ENCODE measurements at regions not wholly inside any gene's neighbourhood (a gene's known extent, or its start where the extent isn't known, plus 50 kb on each side); places are given as distances from the start of the nearest gene placed in this dataset.

DNA sequence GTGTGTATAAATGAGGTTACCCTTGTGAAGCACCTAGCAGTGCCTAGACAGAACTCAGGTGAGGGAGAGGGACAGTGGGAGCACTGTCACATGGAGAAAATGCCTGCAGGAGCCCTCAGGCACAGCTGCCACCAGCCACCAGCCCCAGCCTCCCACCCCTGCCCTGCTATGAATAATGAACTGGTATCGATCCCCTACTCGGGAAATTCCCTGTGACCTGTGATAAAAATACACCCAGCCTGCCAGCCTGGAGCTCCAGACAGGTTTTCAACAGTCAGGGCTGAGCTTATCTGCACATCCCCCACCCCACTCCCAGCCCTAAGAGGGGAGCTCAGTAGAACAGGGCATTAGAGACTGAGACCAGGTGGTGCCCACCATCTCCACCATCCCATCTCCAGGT is 159.6 kb upstream of the PJA1 start:
- Mint-ChIP-seq H3K9me3 (no peaks in the 10 kb centered on the region), H3K4me1 (ENCODE audit: low read depth) (no peaks in the 10 kb centered on the region), H3K27me3 (ENCODE audit: low read depth) (peaks cover 18% of the 10 kb centered on the region), H3K4me3 (no peak overlapping the region), H3K36me3 (ENCODE audit: insufficient read depth in 2 of 2) (no peaks in the 10 kb centered on the region), H3K27ac (no peak overlapping the region)
- ATAC-seq (replicated peaks in 1 of 2) = no peak
- no peak for DNase-seq

DNA sequence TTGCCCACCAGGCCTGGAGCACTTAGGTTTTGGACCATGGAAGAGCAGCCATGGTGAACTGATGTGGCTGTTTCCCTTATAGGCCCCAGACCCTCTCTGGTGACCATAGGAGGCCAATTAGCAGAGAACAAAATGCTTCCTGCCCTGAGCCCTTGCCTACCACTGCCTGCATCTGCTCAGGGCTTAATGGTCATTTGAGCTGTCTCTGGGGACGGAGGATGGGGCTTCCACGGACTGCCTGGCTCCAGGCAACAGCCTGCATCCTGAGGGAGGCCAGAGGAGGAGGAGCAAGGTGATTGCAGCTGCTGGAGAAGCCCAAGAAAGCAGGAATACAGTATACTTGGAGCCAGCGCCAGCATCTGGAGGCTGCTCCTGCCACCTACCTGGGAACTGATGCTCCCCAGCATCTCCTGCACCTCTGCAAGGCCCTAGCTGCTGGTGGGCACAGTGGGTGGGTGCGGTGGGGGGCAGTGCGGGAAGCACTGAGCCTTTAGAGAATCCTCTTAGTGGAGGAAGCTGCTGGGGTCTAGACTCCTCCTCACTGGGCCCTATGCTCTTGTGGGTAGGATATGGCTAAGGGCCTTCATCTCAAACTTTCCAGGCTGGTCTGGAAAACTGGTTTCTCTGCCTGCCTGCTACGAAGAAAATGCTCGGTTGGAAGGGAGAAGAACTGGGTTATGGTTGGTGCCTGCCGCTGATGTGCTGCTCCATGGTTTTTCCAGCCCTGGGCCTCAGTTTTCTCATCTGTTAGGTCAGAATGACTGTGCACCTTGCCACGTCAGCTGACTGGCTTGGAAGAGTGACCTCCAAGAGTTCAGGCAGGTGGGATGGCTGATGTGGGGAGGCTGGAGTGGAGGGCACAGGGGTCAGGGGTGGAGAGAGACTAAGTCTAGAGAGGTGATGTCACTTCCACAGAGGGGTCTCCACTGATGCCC is 158.8 kb upstream of the PJA1 start:
- Mint-ChIP-seq H3K27me3 (ENCODE audit: low read depth) (peaks cover 18% of the 10 kb centered on the region), H3K27ac (no peak overlapping the region), H3K4me3 (no peak overlapping the region), H3K9me3 (no peaks in the 10 kb centered on the region), H3K4me1 (ENCODE audit: low read depth) (no peaks in the 10 kb centered on the region), H3K36me3 (ENCODE audit: insufficient read depth in 2 of 2) (no peaks in the 10 kb centered on the region)
- DNase-seq (no peak), ATAC-seq (replicated peaks in 1 of 2) (no peak)

DNA sequence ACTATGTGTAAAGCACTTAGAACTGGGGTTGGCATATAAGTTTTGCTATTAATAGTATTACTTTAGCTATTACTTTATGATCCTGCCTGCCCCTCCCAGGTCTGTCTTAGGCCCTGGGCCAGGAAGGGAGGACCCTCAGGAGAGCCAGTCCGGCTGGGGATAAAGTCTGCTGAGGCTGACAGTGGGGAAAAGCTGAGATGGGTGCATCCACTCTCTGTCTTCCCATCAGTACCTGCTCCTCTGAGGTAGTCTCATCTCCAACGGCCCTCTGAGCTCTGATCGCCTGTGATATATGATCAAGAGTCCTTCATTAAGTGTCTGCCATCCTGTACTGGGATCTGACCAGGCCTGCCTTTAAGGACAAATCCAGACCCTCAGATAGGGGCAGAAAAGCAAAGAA is 156.5 kb upstream of the PJA1 start:
- Mint-ChIP-seq H3K4me3 (no peak overlapping the region), H3K9me3 (no peaks in the 10 kb centered on the region)
- ATAC-seq (replicated peaks in 1 of 2) = no peak

DNA sequence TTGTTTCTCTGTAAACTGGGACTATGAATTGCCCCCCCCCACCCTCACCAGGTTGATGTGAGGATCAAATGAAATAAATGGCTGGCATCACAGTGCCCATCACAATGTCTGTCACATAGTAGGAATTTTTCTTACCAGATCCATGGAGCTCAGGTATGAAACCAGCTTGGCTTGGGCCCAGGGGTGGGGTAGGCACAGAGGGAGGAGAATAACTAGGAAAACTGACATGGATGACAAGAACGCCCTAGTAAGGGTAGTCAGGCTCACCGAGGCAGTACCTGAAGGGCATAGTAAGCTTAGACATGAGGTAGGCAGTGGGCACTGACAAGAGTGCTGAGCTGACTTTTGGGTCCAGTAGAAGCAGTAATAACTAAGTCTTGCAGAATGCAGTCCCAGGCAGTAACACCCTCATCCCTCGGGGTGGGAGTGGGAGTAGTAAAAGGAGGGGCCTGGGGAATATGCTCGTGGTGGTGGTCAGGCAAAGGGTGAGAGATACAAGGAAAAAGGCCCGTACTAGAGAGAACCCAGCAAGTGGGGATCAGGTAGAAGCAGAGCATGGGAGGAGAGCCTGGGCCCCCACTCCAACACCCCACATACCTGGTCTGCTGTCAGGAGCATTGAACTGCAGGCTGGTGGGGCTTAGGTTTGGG is 155.9 kb upstream of the PJA1 start:
- no peaks in the 10 kb centered on the region for H3K4me1 Mint-ChIP-seq (ENCODE audit: low read depth)
- no peak for ATAC-seq (replicated peaks in 1 of 2)
- H3K9me3 Mint-ChIP-seq = no peaks in the 10 kb centered on the region
- H3K4me3 Mint-ChIP-seq = no peak overlapping the region
- H3K27me3 Mint-ChIP-seq (ENCODE audit: low read depth) = peaks cover 6% of the 10 kb centered on the region
- H3K36me3 Mint-ChIP-seq (ENCODE audit: insufficient read depth in 2 of 2) = no peaks in the 10 kb centered on the region
- no peak overlapping the region for H3K27ac Mint-ChIP-seq
- DNase-seq = no peak

More for the DNA sequence above, 156.5 kb upstream of the PJA1 start:
- H3K4me1 Mint-ChIP-seq (ENCODE audit: low read depth) = no peaks in the 10 kb centered on the region
- peaks cover 6% of the 10 kb centered on the region for H3K27me3 Mint-ChIP-seq (ENCODE audit: low read depth)
- no peak for DNase-seq
- no peaks in the 10 kb centered on the region for H3K36me3 Mint-ChIP-seq (ENCODE audit: insufficient read depth in 2 of 2)
- H3K27ac Mint-ChIP-seq = no peak overlapping the region

DNA sequence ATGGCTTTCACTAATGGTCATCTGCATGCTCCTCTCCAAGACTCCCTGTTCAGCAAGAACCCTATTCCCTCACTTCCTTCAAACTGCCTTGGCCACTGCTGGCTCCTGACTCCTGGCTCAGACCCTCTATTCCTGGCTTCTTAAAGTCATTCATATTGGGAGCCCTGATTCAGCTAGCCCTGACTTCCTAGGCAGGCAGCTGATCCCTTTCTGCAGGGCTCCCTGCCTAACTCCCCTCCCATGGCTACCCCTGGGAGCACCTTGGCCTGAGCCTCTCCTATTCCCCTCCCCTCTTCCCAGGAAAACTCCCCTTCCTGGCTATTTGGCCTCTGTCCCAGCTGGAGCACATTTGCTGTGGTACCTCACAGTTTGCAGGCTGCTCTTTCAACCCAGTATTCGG is 154.9 kb upstream of the PJA1 start:
- ATAC-seq (replicated peaks in 1 of 2) = no peak
- Mint-ChIP-seq H3K4me3 (no peak overlapping the region), H3K27me3 (ENCODE audit: low read depth) (no peaks in the 10 kb centered on the region), H3K36me3 (ENCODE audit: insufficient read depth in 2 of 2) (no peaks in the 10 kb centered on the region), H3K4me1 (ENCODE audit: low read depth) (no peaks in the 10 kb centered on the region), H3K27ac (no peak overlapping the region), H3K9me3 (no peaks in the 10 kb centered on the region)
- no peak for DNase-seq

DNA sequence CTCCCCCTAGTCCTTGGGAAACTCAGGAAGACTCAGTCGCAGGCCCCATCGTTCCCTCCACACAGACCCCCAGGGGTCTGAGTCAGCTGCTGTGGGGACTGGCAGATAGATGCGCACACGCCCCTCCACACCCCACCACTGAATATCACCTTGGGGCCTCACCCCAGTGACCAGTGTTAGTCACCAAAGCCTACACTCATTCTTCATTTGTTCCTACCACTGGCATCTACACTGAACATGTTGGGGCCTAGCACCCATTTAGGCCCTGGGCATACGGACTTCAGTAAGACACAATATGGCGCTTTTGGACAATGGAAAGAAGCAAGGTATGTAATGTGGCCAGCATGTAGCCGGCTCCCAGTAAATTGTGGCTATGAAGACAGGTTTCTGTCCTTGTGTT is 154.1 kb upstream of the PJA1 start:
- peaks cover 5% of the 10 kb centered on the region for H3K27me3 Mint-ChIP-seq (ENCODE audit: low read depth)

DNA sequence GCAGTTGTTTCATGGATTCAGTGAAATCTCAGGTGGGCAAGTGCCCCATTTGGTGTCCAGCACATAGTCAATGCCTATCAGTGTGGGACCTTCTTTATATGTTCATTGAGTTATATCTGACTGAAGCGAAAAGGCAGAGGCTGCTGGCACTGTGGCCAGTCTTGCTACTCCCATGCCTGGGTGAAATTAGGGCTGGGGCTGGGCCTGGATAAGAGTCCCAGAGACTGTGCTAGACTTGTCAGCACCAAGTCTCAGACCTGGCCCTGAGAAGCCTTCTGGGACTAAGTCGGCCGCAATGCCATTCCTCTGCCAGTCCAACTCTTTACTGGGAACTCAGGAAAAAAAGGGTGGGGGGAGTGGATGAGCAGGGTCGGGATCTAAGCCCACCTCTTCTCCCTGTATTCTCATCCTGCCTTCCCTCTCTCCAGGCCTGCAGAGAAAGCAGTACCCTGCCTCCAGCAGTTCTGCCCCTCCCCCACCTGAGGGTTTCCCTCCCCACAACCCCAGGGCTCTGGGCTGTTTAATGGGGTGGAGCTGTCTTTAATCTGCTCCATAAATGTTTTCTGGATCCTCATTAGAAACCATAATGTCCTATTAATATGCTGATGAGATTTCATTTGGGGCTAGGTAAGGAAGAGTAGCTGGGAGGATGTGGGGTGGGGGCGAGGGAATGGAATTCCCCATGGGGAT is 153.5 kb upstream of the PJA1 start:
- peaks cover 5% of the 10 kb centered on the region for H3K27me3 Mint-ChIP-seq (ENCODE audit: low read depth)
- DNase-seq = no peak
- no peak for ATAC-seq (replicated peaks in 1 of 2)
- no peak overlapping the region for H3K4me3 Mint-ChIP-seq
- no peaks in the 10 kb centered on the region for H3K4me1 Mint-ChIP-seq (ENCODE audit: low read depth)
- no peaks in the 10 kb centered on the region for H3K9me3 Mint-ChIP-seq
- H3K36me3 Mint-ChIP-seq (ENCODE audit: insufficient read depth in 2 of 2) = no peaks in the 10 kb centered on the region
- H3K27ac Mint-ChIP-seq = no peak overlapping the region

More for the DNA sequence above, 154.1 kb upstream of the PJA1 start:
- no peak for ATAC-seq (replicated peaks in 1 of 2)
- no peak overlapping the region for H3K4me3 Mint-ChIP-seq
- no peaks in the 10 kb centered on the region for H3K9me3 Mint-ChIP-seq
- DNase-seq = no peak
- no peaks in the 10 kb centered on the region for H3K36me3 Mint-ChIP-seq (ENCODE audit: insufficient read depth in 2 of 2)
- H3K4me1 Mint-ChIP-seq (ENCODE audit: low read depth) = no peaks in the 10 kb centered on the region
- no peak overlapping the region for H3K27ac Mint-ChIP-seq

DNA sequence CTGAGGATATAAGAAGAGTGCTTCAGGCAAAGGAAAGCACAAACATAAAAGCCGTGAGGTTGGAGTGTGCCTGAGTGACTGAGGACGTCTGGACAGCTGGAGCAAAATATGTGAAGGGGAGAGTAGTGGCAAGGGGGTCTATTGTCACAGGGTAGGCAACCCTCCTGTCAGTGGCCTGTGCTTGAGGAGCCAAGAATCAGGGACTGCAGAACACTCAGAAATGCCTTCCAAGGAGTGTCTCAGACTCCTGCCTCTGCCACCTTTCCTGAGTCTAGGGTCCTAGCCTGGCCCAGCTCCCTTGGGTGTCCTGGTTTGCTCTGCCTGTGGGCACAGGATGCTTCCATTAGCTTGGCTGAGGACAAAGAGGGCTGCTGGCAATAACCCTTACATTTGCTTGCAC is 152.5 kb upstream of the PJA1 start:
- no peak for ATAC-seq (replicated peaks in 1 of 2)
- no peak for DNase-seq
- H3K27me3 Mint-ChIP-seq (ENCODE audit: low read depth) = peaks cover 5% of the 10 kb centered on the region
- no peak overlapping the region for H3K4me3 Mint-ChIP-seq
- no peaks in the 10 kb centered on the region for H3K36me3 Mint-ChIP-seq (ENCODE audit: insufficient read depth in 2 of 2)
- H3K27ac Mint-ChIP-seq = no peak overlapping the region
- no peaks in the 10 kb centered on the region for H3K4me1 Mint-ChIP-seq (ENCODE audit: low read depth)
- H3K9me3 Mint-ChIP-seq = no peaks in the 10 kb centered on the region

DNA sequence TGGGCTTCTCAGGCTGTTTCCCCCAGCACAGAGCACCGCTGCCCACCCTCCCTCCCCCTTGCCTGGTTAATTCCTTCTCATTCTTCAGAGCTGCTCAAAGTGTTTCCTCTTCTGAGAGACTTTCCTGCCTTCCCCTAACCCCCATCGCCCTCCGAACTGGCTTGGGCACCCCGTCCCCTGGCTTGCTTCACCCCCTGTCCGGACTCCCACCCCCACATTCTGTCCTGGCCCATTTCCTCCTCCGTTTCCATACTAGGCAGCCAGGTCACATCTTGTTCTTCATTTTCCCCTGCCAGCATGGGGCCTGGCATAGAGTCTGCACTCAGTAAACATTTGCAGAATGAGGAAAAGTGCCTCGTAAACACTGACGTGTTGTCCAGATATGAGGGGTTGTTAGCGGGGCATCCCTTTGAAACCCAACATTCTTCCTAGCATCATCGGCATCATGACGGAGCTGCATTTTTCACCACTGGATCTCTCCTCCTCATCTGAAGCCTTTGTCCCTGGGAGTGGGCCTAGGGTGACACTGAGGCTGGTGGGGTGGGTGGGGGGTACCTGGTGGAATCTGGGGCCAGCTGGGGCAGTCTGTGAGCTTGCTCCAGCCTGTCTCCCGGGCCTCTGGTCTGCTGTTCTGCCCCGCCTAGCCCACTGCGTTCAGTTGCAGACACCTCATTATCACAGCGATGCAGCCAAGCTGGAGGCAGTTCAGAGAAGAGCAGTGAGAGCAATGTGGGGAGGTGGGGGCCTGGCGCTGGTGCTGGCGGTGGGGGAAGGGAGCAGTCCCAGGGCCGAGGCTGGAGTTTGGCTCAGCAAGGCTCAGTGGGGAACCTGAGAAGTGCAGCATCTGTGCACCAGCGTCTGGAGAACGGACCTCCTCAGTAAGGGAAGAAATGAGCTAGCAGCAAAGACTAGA is 149.4 kb upstream of the PJA1 start:
- DNase-seq (no peak), ATAC-seq (replicated peaks in 1 of 2) (no peak)
- H3K4me3 Mint-ChIP-seq = no peak overlapping the region
- H3K27me3 Mint-ChIP-seq (ENCODE audit: low read depth) = peaks cover 22% of the 10 kb centered on the region
- no peak overlapping the region for H3K27ac Mint-ChIP-seq
- H3K9me3 Mint-ChIP-seq = no peaks in the 10 kb centered on the region
- no peaks in the 10 kb centered on the region for H3K4me1 Mint-ChIP-seq (ENCODE audit: low read depth)
- H3K36me3 Mint-ChIP-seq (ENCODE audit: insufficient read depth in 2 of 2) = no peaks in the 10 kb centered on the region

DNA sequence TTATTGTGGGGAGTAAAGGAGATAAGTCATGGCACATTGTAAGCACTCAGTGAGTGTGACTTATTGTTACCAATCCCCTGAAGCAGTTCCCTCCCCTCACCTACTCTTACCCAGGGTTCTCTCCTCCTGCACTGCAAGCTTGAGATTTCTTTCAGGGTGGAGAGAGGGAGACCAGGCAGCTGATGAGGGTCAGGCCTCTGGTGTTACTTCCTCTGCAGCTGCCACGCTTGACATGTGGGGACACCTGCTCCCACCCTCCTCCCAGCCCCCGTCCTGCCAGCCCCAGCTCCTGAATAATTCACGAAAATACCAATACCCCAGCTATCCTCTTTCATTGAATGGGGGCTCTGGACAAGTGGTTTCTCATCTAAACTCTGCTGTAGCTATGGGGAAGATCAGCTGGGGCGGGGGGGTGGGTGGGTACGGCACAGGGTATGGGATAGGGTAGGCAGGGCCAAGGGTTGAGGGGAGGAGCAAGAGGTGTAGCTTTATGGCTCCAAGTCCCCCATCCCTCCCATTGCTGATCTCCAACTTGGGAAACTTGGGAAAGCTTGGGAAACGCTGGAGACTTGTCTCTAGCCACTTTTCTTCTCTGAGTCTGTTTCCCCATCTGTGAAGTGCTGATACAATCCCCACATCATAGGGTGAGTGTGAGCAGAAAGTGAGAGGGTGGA is 148.5 kb upstream of the PJA1 start:
- H3K4me1 Mint-ChIP-seq (ENCODE audit: low read depth) = no peaks in the 10 kb centered on the region
- no peaks in the 10 kb centered on the region for H3K36me3 Mint-ChIP-seq (ENCODE audit: insufficient read depth in 2 of 2)
- no peak for DNase-seq
- no peaks in the 10 kb centered on the region for H3K9me3 Mint-ChIP-seq
- ATAC-seq (replicated peaks in 1 of 2) = no peak
- H3K27me3 Mint-ChIP-seq (ENCODE audit: low read depth) = peaks cover 23% of the 10 kb centered on the region
- no peak overlapping the region for H3K27ac Mint-ChIP-seq
- no peak overlapping the region for H3K4me3 Mint-ChIP-seq

DNA sequence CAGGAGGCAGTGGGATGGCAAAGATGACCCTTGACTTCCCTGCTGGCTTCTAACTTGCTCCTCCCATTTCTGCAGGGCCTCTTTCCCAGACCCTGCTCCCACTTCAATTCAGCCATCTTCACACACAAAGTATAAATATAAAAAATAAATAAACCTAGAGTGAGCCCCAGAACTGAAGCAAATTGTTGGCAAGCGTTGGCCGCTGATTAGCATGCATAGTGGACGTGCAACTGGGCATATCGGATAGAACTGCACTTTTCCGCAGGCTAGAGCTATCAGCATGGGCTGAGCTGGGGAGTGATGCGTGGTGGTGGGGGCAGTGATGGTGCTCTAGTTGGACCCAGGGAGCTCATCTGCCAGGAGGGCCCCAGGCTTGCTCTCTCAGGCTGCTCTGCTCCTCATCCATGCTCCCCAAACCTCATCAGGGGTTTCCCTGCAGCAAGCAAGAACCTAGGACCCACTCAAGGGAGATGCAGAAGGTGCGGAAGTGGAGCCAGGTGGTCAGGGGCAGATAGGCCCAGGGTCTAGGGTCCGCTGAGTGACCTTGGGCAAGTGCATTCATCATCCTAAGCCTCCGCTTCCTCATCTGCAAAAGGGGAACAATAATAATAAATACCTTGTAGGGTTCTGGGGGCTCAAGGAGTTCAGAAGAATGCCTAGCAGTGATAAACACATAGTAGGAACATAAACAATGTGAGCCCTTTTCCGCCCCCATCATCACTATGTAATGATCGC is 146.8 kb upstream of the PJA1 start:
- ATAC-seq (replicated peaks in 1 of 2) (no peak), DNase-seq (no peak)
- Mint-ChIP-seq H3K27me3 (ENCODE audit: low read depth) (peaks cover 30% of the 10 kb centered on the region), H3K27ac (no peak overlapping the region), H3K4me3 (no peak overlapping the region), H3K9me3 (no peaks in the 10 kb centered on the region), H3K4me1 (ENCODE audit: low read depth) (no peaks in the 10 kb centered on the region), H3K36me3 (ENCODE audit: insufficient read depth in 2 of 2) (no peaks in the 10 kb centered on the region)
